K562 (cell line): ENCODE measurements at regions not wholly inside any gene's neighbourhood (a gene's known extent, or its start where the extent isn't known, plus 50 kb on each side); places are given as distances from the start of the nearest gene placed in this dataset.

Source experiments
- ATAC-seq: fragments of 200-7000 bp; cut with Tn5 transposase; 3 replicates; pipeline ENCODE4 v1.9.1; 2020; ENCODE audit warnings: moderate library complexity
- BruUV-seq: library from RNA; stranded (reverse); fragments of 400-500 nt; replicated peaks from 2 replicates; lab custom pipeline; 2021; lab: Mats Ljungman, UMichigan
- CTCF ChIA-PET: fragments of 300-600 bp; formaldehyde crosslinking; extraction: SDS; loops from one replicate; lab custom pipeline; 2021; ENCODE audit warnings: low intra/inter-chr PET ratio; lab: Yijun Ruan, JAX
- POLR2A ChIA-PET: fragments of 300-600, 350-650 bp; sonication (Branson Sonifier 250); formaldehyde crosslinking; extraction: SDS; loops from one replicate; lab custom pipeline; 2021; ENCODE audit warnings: antibody characterized with exemption, inconsistent platforms; lab: Yijun Ruan, JAX
- DNase-seq, 4 experiments: peaks; one replicate each; pipeline versions ENCODE4 v3.0.0 to v3.0.0-alpha.2; 2011 to 2018; ENCODE audit warnings: low spot score in 3 of 4, mixed read lengths in 3 of 4; ENCODE audit errors: extremely low read depth in 1 of 4
- FAIRE-seq: peaks from 2 replicates; lab custom pipeline; 2011; peaks lifted over from hg19 to GRCh38; lab: Jason Lieb, UNC
- H2AFZ ChIP-seq: 2 replicates; pipeline ENCODE4 v1.6.0; 2011; ENCODE audit warnings: low read depth, low read length, control low read depth, inconsistent platforms
- H3K27ac ChIP-seq: fragments of 200-600 bp; 3 replicates; pipeline ENCODE4 v1.8.0; 2011; ENCODE audit warnings: low read depth, mild to moderate bottlenecking, control low read depth, inconsistent platforms, low read length, moderate library complexity, mixed read lengths; ENCODE audit errors: extremely low read depth
- H3K27me3 ChIP-seq, 2 experiments: fragments of 300-600 bp in 1 of 2; 2 replicates in 1 of 2; 3 replicates in 1 of 2; pipeline versions ENCODE4 v1.6.0 to v1.8.0; 2011; ENCODE audit warnings: inconsistent platforms in 2 of 2, low read length in 2 of 2, mild to moderate bottlenecking in 1 of 2, mixed read lengths in 1 of 2, moderate library complexity in 1 of 2; ENCODE audit not compliant: control insufficient read depth in 2 of 2, insufficient read depth in 2 of 2
- H3K36me3 ChIP-seq: fragments of 300-600 bp; 3 replicates; pipeline ENCODE4 v1.8.0; 2011; ENCODE audit warnings: mild to moderate bottlenecking, low read length, inconsistent platforms; ENCODE audit not compliant: control insufficient read depth, insufficient read depth
- H3K4me1 ChIP-seq, 2 experiments: fragments of 200-600 bp in 1 of 2; replicated peaks in 1 of 2; 2 replicates in 1 of 2; 3 replicates in 1 of 2; pipeline versions ENCODE4 v1.5.1 to v1.8.0; 2011; ENCODE audit warnings: inconsistent platforms in 2 of 2, low read length in 2 of 2, mild to moderate bottlenecking in 1 of 2, mixed read lengths in 1 of 2, moderate library complexity in 1 of 2; ENCODE audit not compliant: control insufficient read depth in 2 of 2, insufficient read depth in 2 of 2
- H3K4me2 ChIP-seq: 2 replicates; pipeline ENCODE4 v1.6.1; 2011; ENCODE audit warnings: low read length, control low read depth, inconsistent platforms, mixed read lengths; ENCODE audit not compliant: insufficient read depth
- H3K4me3 ChIP-seq: fragments of 200-600 bp; sonication (generic), shearing (Covaris generic); 2 replicates; pipeline ENCODE4 v1.5.1; 2016; ENCODE audit warnings: control low read depth, inconsistent platforms
- H3K79me2 ChIP-seq: fragments of 200-600 bp; 3 replicates; pipeline ENCODE4 v1.8.0; 2011; ENCODE audit warnings: low read length, inconsistent platforms; ENCODE audit not compliant: control insufficient read depth, insufficient read depth
- H3K9ac ChIP-seq, 2 experiments: 2 replicates each; pipeline versions ENCODE4 v1.6.0 to v1.6.1; 2011; ENCODE audit warnings: low read depth in 2 of 2, low read length in 2 of 2, control low read depth in 1 of 2, inconsistent platforms in 1 of 2, mild to moderate bottlenecking in 1 of 2, mixed read lengths in 1 of 2; ENCODE audit not compliant: insufficient read depth in 1 of 2
- H3K9me1 ChIP-seq: one replicate; pipeline ENCODE4 v1.6.0; 2011; ENCODE audit warnings: inconsistent platforms, mild to moderate bottlenecking, low read length, moderate library complexity; ENCODE audit not compliant: control insufficient read depth, insufficient read depth
- H3K9me3 ChIP-seq: replicated peaks from 2 replicates; pipeline ENCODE4 v1.5.1; 2011; ENCODE audit warnings: low read depth, low read length, inconsistent platforms; ENCODE audit not compliant: control insufficient read depth, insufficient read depth
- H4K20me1 ChIP-seq: replicated peaks from 2 replicates; pipeline ENCODE4 v1.6.1; 2011; ENCODE audit warnings: low read length, inconsistent platforms, mixed read lengths; ENCODE audit not compliant: control insufficient read depth, insufficient read depth
- CBX5 ChIP-seq: IDR thresholded peaks from 2 replicates; pipeline ENCODE4 v1.6.1; 2014; ENCODE audit warnings: low read depth, borderline replicate concordance
- DACH1 ChIP-seq: fragments of 450-650 bp; IDR thresholded peaks from 2 replicates; pipeline ENCODE4 v1.6.1; 2018; ENCODE audit not compliant: partially characterized antibody
- E4F1 ChIP-seq: fragments of 250-450 bp; sonication (Bioruptor Pico); IDR thresholded peaks from 2 replicates; pipeline ENCODE4 v1.5.0; 2021; ENCODE audit warnings: mild to moderate bottlenecking, borderline replicate concordance
- KLF10 ChIP-seq: fragments of 250-450 bp; sonication (Bioruptor Pico); IDR thresholded peaks from 2 replicates; pipeline ENCODE4 v1.6.1; 2021; ENCODE audit warnings: matching md5 sums
- MCM7 ChIP-seq, 2 experiments: fragments of 450-650 bp; IDR thresholded peaks; 2 replicates each; pipeline ENCODE4 v1.6.1; 2016 to 2018
- MED1 ChIP-seq: sonication (generic); formaldehyde crosslinking; IDR thresholded peaks from 2 replicates; pipeline ENCODE4 v1.8.1; 2023; ENCODE audit warnings: missing genetic modification reagents, borderline replicate concordance
- NFRKB ChIP-seq: fragments of 450-650 bp; IDR thresholded peaks from 2 replicates; pipeline ENCODE4 v1.6.1; 2016; ENCODE audit warnings: low read depth
- POLR2G ChIP-seq: fragments of 200-400 bp; formaldehyde crosslinking; IDR thresholded peaks from 2 replicates; pipeline ENCODE4 v1.6.1; 2017; ENCODE audit warnings: low read depth, mild to moderate bottlenecking, antibody characterized with exemption, low read length, moderate library complexity
- RB1 ChIP-seq: fragments of 450-650 bp; IDR thresholded peaks from 2 replicates; pipeline ENCODE4 v1.6.1; 2017; ENCODE audit warnings: low read depth, mild to moderate bottlenecking
- RHOXF2B ChIP-seq: fragments of 250-450 bp; sonication (Bioruptor Pico); conservative IDR thresholded peaks from 2 replicates; pipeline ENCODE4 v1.5.1; 2021
- TAF15 ChIP-seq: fragments of 200-400 bp; formaldehyde crosslinking; IDR thresholded peaks from 2 replicates; pipeline ENCODE4 v1.6.1; 2017; ENCODE audit warnings: mild to moderate bottlenecking, low read depth, low read length, moderate library complexity
- TFAM ChIP-seq: fragments of 250-450 bp; sonication (Bioruptor Pico); conservative IDR thresholded peaks from 2 replicates; pipeline ENCODE4 v1.5.0; 2021; ENCODE audit warnings: mild to moderate bottlenecking, moderate library complexity
- TGIF2 ChIP-seq: sonication (generic); formaldehyde crosslinking; IDR thresholded peaks from 2 replicates; pipeline ENCODE4 v1.8.1; 2022; ENCODE audit warnings: mild to moderate bottlenecking, missing genetic modification reagents, moderate library complexity
- ZFX ChIP-seq: sonication (generic); formaldehyde crosslinking; IDR thresholded peaks from 2 replicates; pipeline ENCODE4 v1.8.0; 2022; ENCODE audit warnings: mild to moderate bottlenecking, missing genetic modification reagents, moderate library complexity
- ZNF124 ChIP-seq: sonication (generic); formaldehyde crosslinking; IDR thresholded peaks from 2 replicates; pipeline ENCODE4 v1.8.1; 2022; ENCODE audit warnings: missing genetic modification reagents
- ZNF197 ChIP-seq: fragments of 200-800 bp; sonication (Bioruptor generic); IDR thresholded peaks from 2 replicates; pipeline ENCODE4 v1.6.1; 2016; ENCODE audit warnings: low read depth, missing genetic modification characterization, missing compliant biosample characterization
- WGBS: fragments of 100-300 bp; shearing (Covaris generic); methylation state at CpG from one replicate; pipeline ENCODE4 v1.1.6; 2016; ENCODE audit warnings: low coverage, mixed read lengths; ENCODE audit not compliant: insufficient coverage; ENCODE audit errors: missing lambda C conversion rate; 5-methylcytosine and 5-hydroxymethylcytosine counted together
- in situ Hi-C: fragments of 300-500 bp; cut with MboI; formaldehyde crosslinking; loops from 4 replicates; pipeline ENCODE4 v1.15.0; 2018; ENCODE audit warnings: inconsistent platforms, mixed read lengths
- intact Hi-C: fragments of 100-400 bp; cut with micrococcal nuclease; formaldehyde crosslinking; loops from 2 replicates; pipeline ENCODE4 v1.14.2; 2022

GRCh38 chr4:187188118-187188517 is 464.5 kb upstream of the FAT1 start:
- no peak overlapping the region for H3K27ac ChIP-seq
- POLR2A ChIA-PET = no interaction called here
- intact Hi-C loops = no loop called here

More at GRCh38 chr4:187188118-187188517, 464.5 kb upstream of the FAT1 start:
- BruUV-seq = no TSS peak
- CTCF ChIA-PET = no interaction called here
- no peak for FAIRE-seq
- WGBS = 0% methylated on average over 7 of the region's 7 CpGs
- H3K79me2 ChIP-seq = no peaks in the 10 kb centered on the region
- H3K4me3 ChIP-seq = no peak overlapping the region
- no peak for ATAC-seq
- H4K20me1 ChIP-seq = no peaks in the 10 kb centered on the region
- no peaks in the 10 kb centered on the region for H3K9me3 ChIP-seq
- no peak overlapping the region for H3K9ac ChIP-seq
- H3K9me1 ChIP-seq = no peaks in the 10 kb centered on the region
- H3K27me3 ChIP-seq = no peaks in the 10 kb centered on the region
- DNase-seq = no peak
- no peaks in the 10 kb centered on the region for H3K36me3 ChIP-seq
- no peak overlapping the region for H3K4me2 ChIP-seq
- TF ChIP-seq ZNF124 (no peak), TAF15 (no peak), NFRKB (no peak), E4F1 (no peak), DACH1 (no peak), RHOXF2B (no peak), KLF10 (CRISPR knock-in tag) (no peak), CBX5 (no peak), TGIF2 (CRISPR knock-in tag) (no peak), ZFX (CRISPR knock-in tag) (no peak), POLR2G (no peak), ZNF197 (CRISPR knock-in tag) (no peak), MCM7 (IDR thresholded peaks at IDR 0.05) (no peak), RB1 (no peak), TFAM (no peak), MED1 (CRISPR knock-in tag) (no peak)
- no peak overlapping the region for H2AFZ ChIP-seq
- no peaks in the 10 kb centered on the region for H3K4me1 ChIP-seq
- in situ Hi-C loops = no loop called here
